Activated gamma-delta T cell treated with anti-CD3 and anti-CD28 coated beads, Interleukin-2, amount 50 U/mL, for 16 hours (primary cell): ENCODE measurements at regions not wholly inside any gene's neighbourhood (a gene's known extent, or its start where the extent isn't known, plus 50 kb on each side); places are given as distances from the start of the nearest gene placed in this dataset.

Source experiments
- DNase-seq: peaks from one replicate; pipeline ENCODE4 v3.0.0-alpha.2; 2020; ENCODE audit warnings: low read depth

GRCh38 chr6:169890049-169890448, 138.6 kb downstream of the ERMARD start:
- no peak for DNase-seq

GRCh38 chr6:169887529-169888140, 136.2 kb downstream of the ERMARD start:
- no peak for DNase-seq

DNA sequence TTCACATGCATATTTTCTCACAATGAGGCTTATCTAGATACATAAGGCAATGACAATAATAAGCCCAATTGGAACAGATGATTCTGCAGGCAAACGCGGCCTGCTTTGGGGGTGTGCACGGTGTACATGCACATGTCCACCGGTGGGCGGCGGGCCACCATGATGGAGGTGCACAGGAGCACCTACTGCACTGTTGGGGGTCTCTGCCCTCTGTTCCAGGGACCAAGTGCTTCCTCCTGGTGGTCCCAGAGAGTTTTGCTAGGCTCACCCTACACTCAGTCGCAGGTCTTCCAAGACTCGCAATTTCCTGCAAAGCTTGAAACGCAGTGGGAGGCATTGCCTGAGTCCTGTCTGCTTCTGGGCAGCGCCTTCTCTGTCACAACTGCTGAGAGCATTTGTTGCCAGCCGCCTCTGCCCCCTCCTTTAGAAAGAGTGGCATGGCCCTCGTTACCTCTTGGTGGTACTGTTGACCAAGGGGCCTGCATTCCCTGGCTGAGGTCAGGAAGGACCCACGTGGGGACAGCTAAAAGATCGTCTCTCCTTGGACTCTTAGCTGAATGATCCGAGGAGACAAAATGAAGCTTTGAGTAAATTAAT, 135.3 kb downstream of the ERMARD start:
- no peak for DNase-seq

DNA sequence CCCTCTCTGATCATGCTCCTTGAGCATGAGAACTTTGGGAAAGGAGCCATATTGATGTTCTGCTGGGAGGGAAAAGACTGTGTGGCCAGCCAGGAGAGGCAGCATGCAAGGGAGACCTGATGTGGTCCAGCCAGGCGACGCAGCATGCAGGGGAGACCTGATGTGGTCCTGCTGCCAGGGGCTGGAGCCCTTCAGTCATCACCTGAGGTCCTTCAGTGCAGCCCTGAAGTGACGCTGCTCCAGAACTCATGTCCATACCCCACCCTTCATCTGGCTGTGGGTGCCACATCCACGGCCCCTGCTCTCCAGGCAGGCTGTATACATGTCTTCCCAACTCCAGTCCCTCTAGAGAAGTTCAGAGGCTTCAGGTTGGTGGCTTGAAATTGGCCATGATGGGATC, 134.4 kb downstream of the ERMARD start:
- no peak for DNase-seq

- no peak for DNase-seq
These were observed 133.7 kb downstream of the ERMARD start for GRCh38 chr6:169885131-169885530.

DNA sequence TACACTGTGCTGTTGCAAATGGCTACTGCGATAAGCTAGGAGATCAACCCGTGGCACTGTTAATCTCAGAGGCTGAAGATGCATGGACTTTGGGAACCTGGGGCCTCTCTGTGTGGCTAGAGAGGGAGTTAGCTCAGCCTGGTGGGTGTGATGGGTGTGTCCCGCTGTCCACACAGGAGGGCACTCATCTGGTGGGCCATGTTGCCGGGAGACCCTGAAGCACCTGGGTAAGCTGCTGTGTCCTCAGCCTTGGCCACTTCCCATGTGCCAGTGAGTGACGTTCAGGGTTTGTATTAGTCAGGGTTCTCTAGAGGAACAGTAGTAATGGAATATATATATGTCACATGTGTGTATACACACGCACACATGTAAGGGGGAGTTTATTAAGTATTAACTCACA, 132.7 kb downstream of the ERMARD start:
- no peak for DNase-seq

DNA sequence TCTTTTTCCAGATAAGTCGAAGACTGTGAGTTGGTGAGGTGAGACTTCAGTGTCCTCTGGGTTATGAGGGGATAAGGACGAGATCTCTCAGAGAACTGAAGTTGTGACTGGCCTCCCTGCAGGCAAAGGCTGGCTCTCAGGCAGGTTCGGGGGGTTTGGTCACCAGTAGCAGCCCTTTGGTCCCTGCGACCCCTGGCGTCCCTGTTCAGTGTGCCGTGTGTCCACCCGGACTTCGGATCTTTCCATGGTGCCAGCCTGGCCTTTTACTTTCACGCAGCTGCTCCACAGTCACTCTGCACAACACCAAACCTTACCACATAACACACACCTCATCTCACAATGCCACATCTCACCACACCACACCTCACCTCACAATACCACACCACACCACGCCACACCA, 131.9 kb downstream of the ERMARD start:
- DNase-seq, result no peak

- DNase-seq, result no peak
These were observed 130.6 kb downstream of the ERMARD start for GRCh38 chr6:169881976-169882375.

- no peak for DNase-seq
These were observed 130.0 kb downstream of the ERMARD start for GRCh38 chr6:169881398-169881797.

DNA sequence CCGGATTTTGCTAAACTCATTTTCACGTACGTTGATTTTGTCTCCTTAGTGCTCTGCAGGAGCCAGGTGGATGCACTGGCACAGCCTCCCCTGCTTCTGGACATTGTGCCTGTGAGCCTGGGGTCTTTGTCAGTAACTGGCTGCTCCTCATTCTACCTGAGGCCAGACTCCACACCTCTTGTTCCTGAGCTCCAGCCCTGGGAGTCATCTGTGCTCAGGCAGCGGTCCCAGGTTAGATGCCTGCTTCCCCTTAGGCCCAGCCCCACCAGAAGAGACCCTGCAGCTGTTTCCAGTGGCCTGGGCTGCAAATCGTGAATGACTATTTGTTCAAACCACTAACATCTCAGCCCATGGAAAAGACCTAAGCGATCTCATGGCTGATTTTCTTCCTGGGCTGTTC, 129.1 kb downstream of the ERMARD start:
- no peak for DNase-seq

DNA sequence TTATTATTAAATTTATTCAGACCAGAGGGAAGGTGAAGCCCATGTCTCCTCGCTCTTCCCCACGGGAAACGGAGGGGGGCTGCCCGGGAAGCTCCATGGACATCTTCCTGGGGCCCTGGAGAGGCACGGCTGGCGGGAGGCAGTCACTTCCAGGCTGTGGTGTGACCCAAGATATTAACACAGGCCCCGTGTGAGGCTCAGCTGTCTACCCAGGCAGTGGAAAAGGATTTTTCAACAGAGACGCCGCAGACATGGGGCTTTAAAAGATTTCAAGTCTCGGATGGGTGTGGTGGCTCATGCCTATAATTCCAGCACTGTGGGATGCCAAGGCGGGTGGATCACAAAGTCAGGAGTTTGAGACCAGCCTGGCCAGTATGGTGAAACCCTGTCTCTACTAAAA, 117.9 kb downstream of the ERMARD start:
- DNase-seq, result no peak

DNA sequence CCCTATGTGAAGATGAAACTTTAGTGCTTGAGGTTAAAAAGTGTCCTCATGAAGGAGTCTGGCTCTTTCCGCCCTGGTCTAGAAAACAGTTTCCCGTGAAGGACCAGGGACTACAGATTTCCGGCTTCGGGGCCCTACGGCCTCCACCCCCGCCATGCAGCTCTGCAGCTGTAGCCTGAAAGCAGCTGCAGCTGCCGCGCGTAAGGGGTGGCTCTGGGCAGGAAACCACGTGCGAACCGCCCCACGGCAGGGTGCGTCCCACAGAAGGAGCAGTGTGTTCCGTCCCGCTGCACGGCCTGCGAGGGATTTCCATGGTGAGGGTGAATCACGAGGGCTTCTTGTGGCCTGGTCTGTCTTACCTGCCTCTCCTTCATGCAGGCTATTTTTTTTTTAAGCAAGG, 117.0 kb downstream of the ERMARD start:
- peak; percentile 44 for DNase-seq

- no peak for DNase-seq
These were observed 116.3 kb downstream of the ERMARD start for GRCh38 chr6:169867751-169868191.

DNA sequence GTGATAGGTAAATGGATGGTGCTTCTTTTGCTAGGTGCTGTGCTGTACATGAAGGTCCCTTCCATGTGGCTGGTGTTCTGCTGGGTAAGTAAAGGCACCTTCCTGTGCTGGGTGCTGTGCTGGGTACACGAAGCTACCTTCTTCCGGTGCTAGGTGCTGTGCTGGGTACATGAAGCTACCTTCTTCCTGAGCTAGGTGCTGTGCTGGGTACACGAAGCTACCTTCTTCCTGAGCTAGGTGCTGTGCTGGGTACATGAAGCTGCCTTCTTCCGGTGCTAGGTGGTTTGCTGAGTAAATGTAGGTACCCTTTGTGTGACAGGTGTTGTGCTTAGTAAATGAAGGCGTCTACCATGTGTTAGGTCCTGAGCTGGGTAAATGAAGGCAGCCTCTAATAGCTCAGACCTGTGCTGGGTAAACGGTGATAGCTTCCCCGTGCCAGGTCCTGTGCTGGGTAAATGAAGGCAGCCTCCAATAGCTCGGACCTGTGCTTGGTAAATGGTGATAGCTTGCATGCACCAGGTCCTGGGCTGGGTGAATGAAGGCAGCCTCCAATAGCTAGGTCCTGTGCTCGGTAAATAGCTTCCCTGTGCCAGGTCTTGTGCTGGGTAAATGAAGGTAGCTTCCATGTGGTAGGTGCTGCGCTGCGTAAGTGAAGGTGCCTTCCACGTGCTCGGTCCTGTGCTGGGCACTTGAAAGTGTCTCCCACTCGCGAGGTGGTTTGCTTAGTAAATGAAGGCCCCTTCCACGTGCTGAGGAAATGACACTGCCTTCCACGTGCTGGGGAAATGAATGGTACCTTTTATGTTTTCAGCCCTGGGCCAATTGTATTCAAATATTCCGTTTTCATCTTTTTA, 115.5 kb downstream of the ERMARD start:
- DNase-seq, result no peak

DNA sequence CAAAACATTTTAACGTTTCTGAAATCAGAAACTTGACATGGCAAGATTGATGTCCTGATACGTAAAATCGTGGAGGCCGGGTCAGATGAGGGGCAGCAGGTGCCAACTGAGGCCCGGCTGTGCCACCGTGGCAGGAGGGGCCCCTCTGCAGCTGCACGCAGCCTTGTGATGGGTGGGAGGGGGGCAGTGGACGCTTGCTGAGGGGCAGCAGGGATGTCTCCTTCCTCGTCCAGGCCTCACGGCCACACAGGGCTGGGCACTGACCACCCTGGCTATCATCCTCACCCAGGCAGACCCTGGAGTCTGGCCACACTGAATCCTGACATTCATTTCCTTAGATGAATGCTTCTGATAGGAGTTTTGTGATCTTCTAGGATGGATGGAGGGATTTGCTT, 114.7 kb downstream of the ERMARD start:
- no peak for DNase-seq

DNA sequence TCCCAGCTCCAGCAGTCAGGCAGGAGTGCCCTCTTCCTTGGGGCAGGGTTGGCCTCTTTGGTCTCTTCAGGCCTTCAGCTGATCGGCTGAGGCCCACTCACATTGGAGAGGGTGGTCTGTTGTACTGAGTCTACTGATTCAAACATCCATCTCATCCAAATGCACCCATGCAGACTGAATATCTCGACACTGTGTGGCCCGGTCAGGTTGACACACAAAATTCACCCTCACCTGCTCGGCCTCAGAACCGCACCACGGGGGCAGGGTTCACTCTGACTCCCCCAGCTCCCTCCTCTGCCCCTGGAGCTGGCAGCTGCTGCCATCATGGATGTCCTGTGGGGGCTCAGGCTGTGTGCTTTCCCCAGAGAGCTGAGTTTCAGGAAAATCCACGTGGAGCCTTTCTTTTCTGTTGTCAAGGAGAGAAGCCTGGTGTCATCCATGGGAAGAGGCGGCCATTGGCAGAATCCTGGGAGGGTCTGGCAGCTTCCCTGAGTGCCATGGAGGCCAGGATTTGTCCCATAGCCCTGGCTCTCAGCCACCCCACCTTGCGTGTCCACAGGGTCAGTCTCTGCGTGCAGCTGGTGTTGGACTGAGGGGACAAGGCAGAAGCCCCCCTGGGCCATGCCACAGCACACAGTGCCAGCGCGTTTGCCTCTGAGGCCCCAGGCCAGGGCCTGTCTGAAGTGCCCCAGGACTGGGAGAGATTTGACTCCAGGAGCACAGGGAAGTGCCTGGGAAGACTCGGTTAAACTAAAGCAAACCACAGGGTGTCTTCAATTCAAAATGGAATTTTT, 114.1 kb downstream of the ERMARD start:
- no peak for DNase-seq

- no peak for DNase-seq
These were observed 113.0 kb downstream of the ERMARD start for GRCh38 chr6:169864148-169865020.

- no peak for DNase-seq
These were observed 112.3 kb downstream of the ERMARD start for GRCh38 chr6:169863710-169864109.

DNA sequence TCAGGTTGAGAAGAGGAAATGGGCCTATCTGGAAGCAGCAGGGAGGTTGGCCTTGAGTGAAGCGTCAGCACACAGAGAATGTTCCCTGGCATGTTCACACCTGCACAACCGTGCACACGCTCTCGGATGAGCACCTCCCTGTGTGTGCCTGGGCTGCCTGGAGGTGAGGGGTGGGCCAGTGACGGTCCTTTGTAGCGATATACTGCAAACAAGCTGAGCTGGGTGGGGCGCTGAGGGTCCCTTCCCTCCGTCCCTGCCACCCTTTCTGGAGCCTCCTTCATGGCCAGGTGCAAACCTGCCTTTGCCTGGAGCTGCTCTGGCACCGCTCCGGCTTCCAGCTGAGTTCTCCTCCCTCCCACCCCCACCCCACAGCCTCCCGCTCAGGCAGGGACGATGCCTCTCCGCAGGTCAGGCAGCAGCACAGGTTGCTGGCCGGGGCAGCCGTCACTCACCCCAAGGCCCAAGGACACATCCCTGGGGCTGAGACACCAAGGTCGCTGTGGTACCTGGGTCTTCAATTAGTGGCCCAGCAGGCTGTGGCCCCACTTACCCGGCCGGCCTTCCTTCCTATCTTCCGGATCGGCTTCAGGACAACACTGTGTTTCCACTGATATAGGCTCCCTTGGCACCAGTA, 111.6 kb downstream of the ERMARD start:
- no peak for DNase-seq

- DNase-seq, result no peak
These were observed 110.8 kb downstream of the ERMARD start for GRCh38 chr6:169862043-169862891.
